ENCODE measurements at regions not wholly inside any gene's neighbourhood (a gene's known extent, or its start where the extent isn't known, plus 50 kb on each side); places are given as distances from the start of the nearest gene placed in this dataset.

- TF ChIP-seq KLF6 (CRISPR knock-in tag; IDR thresholded peaks at IDR 0.05; ENCODE audit: borderline replicate concordance) (no peak), TAF9B (IDR thresholded peaks at IDR 0.05; ENCODE audit: partially characterized antibody) (no peak)
Observed at GRCh38 chr15:66906668-66907614, 158.5 kb upstream of the SMAD3 start.

More at GRCh38 chr15:66906668-66907614, 158.5 kb upstream of the SMAD3 start:
- 0 out of 2 replicates have a peak, but pooled peaks cover 3% of the 10 kb centered on the region for H3K9me3 ChIP-seq (replicated peaks; ENCODE audit: control insufficient read depth, insufficient read depth, low read depth, low read length)
- 47% methylated on average over 18 of the region's 18 CpGs for WGBS (ENCODE audit: insufficient coverage, low coverage, missing lambda C conversion rate)
- POLR2A ChIA-PET, result interaction anchor here (0.6 to 2.0 kb wide), 2 partner anchors 14 to 20 kb away, joined by 3 to 7 read pairs; no protein-coding TSS in a partner anchor
- H3K27ac ChIP-seq (ENCODE audit: extremely low read depth, low read depth, low read length), result no peak overlapping the region
- H3K4me3 ChIP-seq, result no peak overlapping the region
- no peak overlapping the region for H2AFZ ChIP-seq (ENCODE audit: low read depth, low read length)
- peaks cover 15 to 19% of the 10 kb centered on the region in 2 experiments for H3K27me3 ChIP-seq (ENCODE audit: control insufficient read depth in 2 of 2, insufficient read depth in 2 of 2, low read length in 2 of 2)
- H3K4me2 ChIP-seq (ENCODE audit: insufficient read depth, low read length), result no peak overlapping the region
- in situ Hi-C loops (cut with MboI), result no loop called here
- no peaks in the 10 kb centered on the region for H3K79me2 ChIP-seq (ENCODE audit: control insufficient read depth, insufficient read depth, low read length)
- no peaks in the 10 kb centered on the region for H3K36me3 ChIP-seq (ENCODE audit: control insufficient read depth, insufficient read depth, low read length)
- H3K9me1 ChIP-seq (ENCODE audit: control insufficient read depth, insufficient read depth, low read length), result no peaks in the 10 kb centered on the region
- no peak for ATAC-seq
- no peaks in the 10 kb centered on the region for H4K20me1 ChIP-seq (replicated peaks; ENCODE audit: control insufficient read depth, insufficient read depth, low read length)
- CTCF ChIA-PET (ENCODE audit: low intra/inter-chr PET ratio), result interaction anchor here (0.6 to 0.7 kb wide), 2 partner anchors 132 to 956 kb away, joined by 4 read pairs; no protein-coding TSS in a partner anchor
- H3K4me1 ChIP-seq (replicated peaks in 1 of 2; ENCODE audit: control insufficient read depth in 2 of 2, insufficient read depth in 2 of 2, low read length in 2 of 2), result peaks cover 0 to 11% of the 10 kb centered on the region in 2 experiments; a peak in 4 of 5 replicates
- no peak for FAIRE-seq
- no peak overlapping the region for H3K9ac ChIP-seq (ENCODE audit: insufficient read depth in 1 of 2, low read depth in 2 of 2, low read length in 2 of 2)
- DNase-seq (ENCODE audit: extremely low read depth in 1 of 4, low spot score in 3 of 4), result no peak
- intact Hi-C loops (cut with micrococcal nuclease), result loop anchor here (5.0 kb wide), 1 partner anchor 35 kb away; no protein-coding TSS in a partner anchor
- no TSS peak for BruUV-seq (replicated peaks)
